K562 (cell line): ENCODE measurements at regions not wholly inside any gene's neighbourhood (a gene's known extent, or its start where the extent isn't known, plus 50 kb on each side); places are given as distances from the start of the nearest gene placed in this dataset.

Source experiments
- ATAC-seq: fragments of 200-7000 bp; cut with Tn5 transposase; 3 replicates; pipeline ENCODE4 v1.9.1; 2020; ENCODE audit warnings: moderate library complexity
- BruUV-seq: library from RNA; stranded (reverse); fragments of 400-500 nt; replicated peaks from 2 replicates; lab custom pipeline; 2021; lab: Mats Ljungman, UMichigan
- CTCF ChIA-PET: fragments of 300-600 bp; formaldehyde crosslinking; extraction: SDS; loops from one replicate; lab custom pipeline; 2021; ENCODE audit warnings: low intra/inter-chr PET ratio; lab: Yijun Ruan, JAX
- POLR2A ChIA-PET: fragments of 300-600, 350-650 bp; sonication (Branson Sonifier 250); formaldehyde crosslinking; extraction: SDS; loops from one replicate; lab custom pipeline; 2021; ENCODE audit warnings: antibody characterized with exemption, inconsistent platforms; lab: Yijun Ruan, JAX
- DNase-seq, 4 experiments: peaks; one replicate each; pipeline versions ENCODE4 v3.0.0 to v3.0.0-alpha.2; 2011 to 2018; ENCODE audit warnings: low spot score in 3 of 4, mixed read lengths in 3 of 4; ENCODE audit errors: extremely low read depth in 1 of 4
- FAIRE-seq: peaks from 2 replicates; lab custom pipeline; 2011; peaks lifted over from hg19 to GRCh38; lab: Jason Lieb, UNC
- H2AFZ ChIP-seq: 2 replicates; pipeline ENCODE4 v1.6.0; 2011; ENCODE audit warnings: low read depth, low read length, control low read depth, inconsistent platforms
- H3K27ac ChIP-seq: fragments of 200-600 bp; 3 replicates; pipeline ENCODE4 v1.8.0; 2011; ENCODE audit warnings: low read depth, mild to moderate bottlenecking, control low read depth, inconsistent platforms, low read length, moderate library complexity, mixed read lengths; ENCODE audit errors: extremely low read depth
- H3K27me3 ChIP-seq, 2 experiments: fragments of 300-600 bp in 1 of 2; 2 replicates in 1 of 2; 3 replicates in 1 of 2; pipeline versions ENCODE4 v1.6.0 to v1.8.0; 2011; ENCODE audit warnings: inconsistent platforms in 2 of 2, low read length in 2 of 2, mild to moderate bottlenecking in 1 of 2, mixed read lengths in 1 of 2, moderate library complexity in 1 of 2; ENCODE audit not compliant: control insufficient read depth in 2 of 2, insufficient read depth in 2 of 2
- H3K36me3 ChIP-seq: fragments of 300-600 bp; 3 replicates; pipeline ENCODE4 v1.8.0; 2011; ENCODE audit warnings: mild to moderate bottlenecking, low read length, inconsistent platforms; ENCODE audit not compliant: control insufficient read depth, insufficient read depth
- H3K4me1 ChIP-seq, 2 experiments: fragments of 200-600 bp in 1 of 2; replicated peaks in 1 of 2; 2 replicates in 1 of 2; 3 replicates in 1 of 2; pipeline versions ENCODE4 v1.5.1 to v1.8.0; 2011; ENCODE audit warnings: inconsistent platforms in 2 of 2, low read length in 2 of 2, mild to moderate bottlenecking in 1 of 2, mixed read lengths in 1 of 2, moderate library complexity in 1 of 2; ENCODE audit not compliant: control insufficient read depth in 2 of 2, insufficient read depth in 2 of 2
- H3K4me2 ChIP-seq: 2 replicates; pipeline ENCODE4 v1.6.1; 2011; ENCODE audit warnings: low read length, control low read depth, inconsistent platforms, mixed read lengths; ENCODE audit not compliant: insufficient read depth
- H3K4me3 ChIP-seq: fragments of 200-600 bp; sonication (generic), shearing (Covaris generic); 2 replicates; pipeline ENCODE4 v1.5.1; 2016; ENCODE audit warnings: control low read depth, inconsistent platforms
- H3K79me2 ChIP-seq: fragments of 200-600 bp; 3 replicates; pipeline ENCODE4 v1.8.0; 2011; ENCODE audit warnings: low read length, inconsistent platforms; ENCODE audit not compliant: control insufficient read depth, insufficient read depth
- H3K9ac ChIP-seq, 2 experiments: 2 replicates each; pipeline versions ENCODE4 v1.6.0 to v1.6.1; 2011; ENCODE audit warnings: low read depth in 2 of 2, low read length in 2 of 2, control low read depth in 1 of 2, inconsistent platforms in 1 of 2, mild to moderate bottlenecking in 1 of 2, mixed read lengths in 1 of 2; ENCODE audit not compliant: insufficient read depth in 1 of 2
- H3K9me1 ChIP-seq: one replicate; pipeline ENCODE4 v1.6.0; 2011; ENCODE audit warnings: inconsistent platforms, mild to moderate bottlenecking, low read length, moderate library complexity; ENCODE audit not compliant: control insufficient read depth, insufficient read depth
- H3K9me3 ChIP-seq: replicated peaks from 2 replicates; pipeline ENCODE4 v1.5.1; 2011; ENCODE audit warnings: low read depth, low read length, inconsistent platforms; ENCODE audit not compliant: control insufficient read depth, insufficient read depth
- H4K20me1 ChIP-seq: replicated peaks from 2 replicates; pipeline ENCODE4 v1.6.1; 2011; ENCODE audit warnings: low read length, inconsistent platforms, mixed read lengths; ENCODE audit not compliant: control insufficient read depth, insufficient read depth
- EP400 ChIP-seq: fragments of 450-650 bp; IDR thresholded peaks from 2 replicates; pipeline ENCODE4 v1.6.1; 2017; ENCODE audit warnings: antibody characterized with exemption, mild to moderate bottlenecking, moderate library complexity
- EWSR1 ChIP-seq: fragments of 450-650 bp; IDR thresholded peaks from 2 replicates; pipeline ENCODE4 v1.6.1; 2018; ENCODE audit warnings: borderline replicate concordance, mild to moderate bottlenecking, low read depth, moderate library complexity; ENCODE audit not compliant: partially characterized antibody
- MECOM ChIP-seq: fragments of 250-450 bp; sonication (Bioruptor Pico); IDR thresholded peaks from 2 replicates; pipeline ENCODE4 v1.8.0; 2022; ENCODE audit warnings: inconsistent platforms
- NCOA1 ChIP-seq: fragments of 450-650 bp; IDR thresholded peaks from 2 replicates; pipeline ENCODE4 v1.6.1; 2016; ENCODE audit warnings: low read depth
- NCOA2 ChIP-seq, 2 experiments: fragments of 450-650 bp; IDR thresholded peaks; 2 replicates each; pipeline ENCODE4 v1.6.1; 2018; ENCODE audit warnings: mild to moderate bottlenecking in 2 of 2, moderate library complexity in 1 of 2; ENCODE audit not compliant: partially characterized antibody in 2 of 2
- RB1 ChIP-seq: fragments of 450-650 bp; IDR thresholded peaks from 2 replicates; pipeline ENCODE4 v1.6.1; 2017; ENCODE audit warnings: low read depth, mild to moderate bottlenecking
- RCOR1 ChIP-seq, 2 experiments: IDR thresholded peaks; 2 replicates each; pipeline ENCODE4 v1.6.1; 2012; ENCODE audit warnings: low read depth in 2 of 2, low read length in 2 of 2, borderline replicate concordance in 1 of 2, improper control_type of control experiment in 1 of 2
- ZBTB7A ChIP-seq: IDR thresholded peaks from 2 replicates; pipeline ENCODE4 v1.6.1; 2011; ENCODE audit warnings: low read depth, mild to moderate bottlenecking, low read length, moderate library complexity, borderline replicate concordance; ENCODE audit not compliant: control insufficient read depth
- ZFP36 ChIP-seq: fragments of 150-350 bp; IDR thresholded peaks from 2 replicates; pipeline ENCODE4 v1.6.1; 2018; ENCODE audit warnings: low read length, low read depth; ENCODE audit not compliant: partially characterized antibody
- ZNF184 ChIP-seq: sonication (generic); formaldehyde crosslinking; IDR thresholded peaks from 2 replicates; pipeline ENCODE4 v1.5.0; 2020; ENCODE audit warnings: missing genetic modification reagents
- ZNF217 ChIP-seq: sonication (generic); formaldehyde crosslinking; IDR thresholded peaks from 2 replicates; pipeline ENCODE4 v1.8.0; 2022; ENCODE audit warnings: mild to moderate bottlenecking, missing genetic modification reagents
- WGBS: fragments of 100-300 bp; shearing (Covaris generic); methylation state at CpG from one replicate; pipeline ENCODE4 v1.1.6; 2016; ENCODE audit warnings: low coverage, mixed read lengths; ENCODE audit not compliant: insufficient coverage; ENCODE audit errors: missing lambda C conversion rate; 5-methylcytosine and 5-hydroxymethylcytosine counted together
- in situ Hi-C: fragments of 300-500 bp; cut with MboI; formaldehyde crosslinking; loops from 4 replicates; pipeline ENCODE4 v1.15.0; 2018; ENCODE audit warnings: inconsistent platforms, mixed read lengths
- intact Hi-C: fragments of 100-400 bp; cut with micrococcal nuclease; formaldehyde crosslinking; loops from 2 replicates; pipeline ENCODE4 v1.14.2; 2022
- TF ChIP-seq, protein P1 (sequence below): sonication (generic); formaldehyde crosslinking; IDR thresholded peaks from 2 replicates; pipeline ENCODE4 v1.8.0; 2022; ENCODE audit warnings: missing genetic modification reagents, mild to moderate bottlenecking, borderline replicate concordance
- TF ChIP-seq, protein P2 (sequence below), 2 experiments: fragments of 150-350 bp in 1 of 2; IDR thresholded peaks; 2 replicates each; pipeline ENCODE4 v1.6.1; 2012 to 2016; ENCODE audit warnings: low read depth in 2 of 2, low read length in 2 of 2, mild to moderate bottlenecking in 1 of 2, moderate library complexity in 1 of 2
- TF ChIP-seq, protein P3 (sequence below): fragments of 250-450 bp; sonication (Bioruptor Pico); IDR thresholded peaks from 2 replicates; pipeline ENCODE4 v1.8.0; 2021; ENCODE audit warnings: mild to moderate bottlenecking, moderate library complexity
- TF ChIP-seq, protein P4 (sequence below): fragments of 450-650 bp; formaldehyde crosslinking; IDR thresholded peaks from 2 replicates; pipeline ENCODE4 v1.4.0; 2022; ENCODE audit warnings: missing genetic modification characterization

DNA sequence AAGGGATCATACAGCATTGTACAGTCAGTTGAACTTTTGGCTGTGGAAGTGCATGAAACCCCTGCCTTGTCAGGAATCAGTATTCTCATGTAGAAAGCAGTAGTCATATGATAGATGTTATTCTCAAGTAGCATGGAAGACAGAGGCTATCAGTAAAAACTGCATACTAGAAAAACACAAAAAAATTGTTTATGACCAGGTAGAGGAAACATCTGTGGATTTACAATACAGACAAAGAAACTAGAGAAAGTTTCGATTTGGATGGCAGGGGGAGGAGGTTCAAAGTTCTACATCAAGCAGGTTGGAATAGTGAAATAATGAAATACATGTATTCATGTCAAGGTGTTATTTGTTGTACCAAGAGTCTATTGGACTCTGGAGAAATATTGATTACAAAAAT lies 212.3 kb upstream of the DDI1 start (continued):
- TF ChIP-seq, protein P1, sequence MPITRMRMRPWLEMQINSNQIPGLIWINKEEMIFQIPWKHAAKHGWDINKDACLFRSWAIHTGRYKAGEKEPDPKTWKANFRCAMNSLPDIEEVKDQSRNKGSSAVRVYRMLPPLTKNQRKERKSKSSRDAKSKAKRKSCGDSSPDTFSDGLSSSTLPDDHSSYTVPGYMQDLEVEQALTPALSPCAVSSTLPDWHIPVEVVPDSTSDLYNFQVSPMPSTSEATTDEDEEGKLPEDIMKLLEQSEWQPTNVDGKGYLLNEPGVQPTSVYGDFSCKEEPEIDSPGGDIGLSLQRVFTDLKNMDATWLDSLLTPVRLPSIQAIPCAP (CRISPR knock-in tag) = no peak
- TF ChIP-seq, protein P2, sequence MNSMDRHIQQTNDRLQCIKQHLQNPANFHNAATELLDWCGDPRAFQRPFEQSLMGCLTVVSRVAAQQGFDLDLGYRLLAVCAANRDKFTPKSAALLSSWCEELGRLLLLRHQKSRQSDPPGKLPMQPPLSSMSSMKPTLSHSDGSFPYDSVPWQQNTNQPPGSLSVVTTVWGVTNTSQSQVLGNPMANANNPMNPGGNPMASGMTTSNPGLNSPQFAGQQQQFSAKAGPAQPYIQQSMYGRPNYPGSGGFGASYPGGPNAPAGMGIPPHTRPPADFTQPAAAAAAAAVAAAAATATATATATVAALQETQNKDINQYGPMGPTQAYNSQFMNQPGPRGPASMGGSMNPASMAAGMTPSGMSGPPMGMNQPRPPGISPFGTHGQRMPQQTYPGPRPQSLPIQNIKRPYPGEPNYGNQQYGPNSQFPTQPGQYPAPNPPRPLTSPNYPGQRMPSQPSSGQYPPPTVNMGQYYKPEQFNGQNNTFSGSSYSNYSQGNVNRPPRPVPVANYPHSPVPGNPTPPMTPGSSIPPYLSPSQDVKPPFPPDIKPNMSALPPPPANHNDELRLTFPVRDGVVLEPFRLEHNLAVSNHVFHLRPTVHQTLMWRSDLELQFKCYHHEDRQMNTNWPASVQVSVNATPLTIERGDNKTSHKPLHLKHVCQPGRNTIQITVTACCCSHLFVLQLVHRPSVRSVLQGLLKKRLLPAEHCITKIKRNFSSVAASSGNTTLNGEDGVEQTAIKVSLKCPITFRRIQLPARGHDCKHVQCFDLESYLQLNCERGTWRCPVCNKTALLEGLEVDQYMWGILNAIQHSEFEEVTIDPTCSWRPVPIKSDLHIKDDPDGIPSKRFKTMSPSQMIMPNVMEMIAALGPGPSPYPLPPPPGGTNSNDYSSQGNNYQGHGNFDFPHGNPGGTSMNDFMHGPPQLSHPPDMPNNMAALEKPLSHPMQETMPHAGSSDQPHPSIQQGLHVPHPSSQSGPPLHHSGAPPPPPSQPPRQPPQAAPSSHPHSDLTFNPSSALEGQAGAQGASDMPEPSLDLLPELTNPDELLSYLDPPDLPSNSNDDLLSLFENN (IDR thresholded peaks at IDR 0.05; ENCODE audit: low read depth in 2 of 2, low read length in 2 of 2) = no peak
- TF ChIP-seq MECOM (CRISPR knock-in tag) = no peak
- no peak for TF ChIP-seq NCOA1

DNA sequence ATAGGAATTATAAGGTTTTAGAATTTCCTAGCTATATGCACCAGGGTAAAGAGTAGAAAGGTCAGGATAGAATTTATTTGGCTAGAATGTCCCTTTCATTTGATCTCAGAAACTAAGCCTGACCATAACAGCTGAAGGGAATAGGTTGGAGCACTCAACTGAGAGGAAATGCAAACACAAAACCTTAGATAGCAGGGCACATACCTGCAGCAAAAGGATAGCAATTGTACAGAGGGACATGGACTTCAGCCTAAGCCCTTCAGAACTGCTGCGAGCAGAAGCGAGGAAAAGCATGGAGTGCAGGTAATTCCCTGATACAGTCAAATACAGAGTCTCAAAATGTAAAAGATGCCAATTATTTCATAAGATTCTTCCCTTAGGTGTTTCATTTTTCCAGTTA lies 211.0 kb upstream of the DDI1 start:
- no peaks in the 10 kb centered on the region for H3K79me2 ChIP-seq
- no peaks in the 10 kb centered on the region for H4K20me1 ChIP-seq
- H2AFZ ChIP-seq = no peak overlapping the region
- no peaks in the 10 kb centered on the region for H3K9me1 ChIP-seq
- ATAC-seq = no peak
- H3K27ac ChIP-seq = no peak overlapping the region
- intact Hi-C loops = no loop called here
- in situ Hi-C loops = no loop called here
- no TSS peak for BruUV-seq
- FAIRE-seq = no peak
- peaks cover 4% of the 10 kb centered on the region for H3K9me3 ChIP-seq
- H3K4me2 ChIP-seq = no peak overlapping the region
- 0% methylated on average over 2 of the region's 2 CpGs for WGBS
- ChIA-PET POLR2A (no interaction called here), CTCF (no interaction called here)
- no peak for DNase-seq
- H3K4me3 ChIP-seq = no peak overlapping the region
- H3K4me1 ChIP-seq = no peaks in the 10 kb centered on the region
- no peaks in the 10 kb centered on the region for H3K36me3 ChIP-seq
- no peak overlapping the region for H3K9ac ChIP-seq
- no peaks in the 10 kb centered on the region for H3K27me3 ChIP-seq
- TF ChIP-seq, protein P3, sequence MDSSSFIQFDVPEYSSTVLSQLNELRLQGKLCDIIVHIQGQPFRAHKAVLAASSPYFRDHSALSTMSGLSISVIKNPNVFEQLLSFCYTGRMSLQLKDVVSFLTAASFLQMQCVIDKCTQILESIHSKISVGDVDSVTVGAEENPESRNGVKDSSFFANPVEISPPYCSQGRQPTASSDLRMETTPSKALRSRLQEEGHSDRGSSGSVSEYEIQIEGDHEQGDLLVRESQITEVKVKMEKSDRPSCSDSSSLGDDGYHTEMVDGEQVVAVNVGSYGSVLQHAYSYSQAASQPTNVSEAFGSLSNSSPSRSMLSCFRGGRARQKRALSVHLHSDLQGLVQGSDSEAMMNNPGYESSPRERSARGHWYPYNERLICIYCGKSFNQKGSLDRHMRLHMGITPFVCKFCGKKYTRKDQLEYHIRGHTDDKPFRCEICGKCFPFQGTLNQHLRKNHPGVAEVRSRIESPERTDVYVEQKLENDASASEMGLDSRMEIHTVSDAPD (CRISPR knock-in tag) = no peak
- TF ChIP-seq RB1 (no peak), ZBTB7A (no peak), RCOR1 (IDR thresholded peaks at IDR 0.05; ENCODE audit: borderline replicate concordance in 1 of 2, low read depth in 2 of 2, low read length in 2 of 2) (no peak), ZNF217 (CRISPR knock-in tag) (no peak), ZFP36 (no peak), ZNF184 (CRISPR knock-in tag) (no peak), EP400 (no peak), EWSR1 (no peak), NCOA2 (IDR thresholded peaks at IDR 0.05; ENCODE audit: partially characterized antibody in 2 of 2) (no peak)
- TF ChIP-seq, protein P4, sequence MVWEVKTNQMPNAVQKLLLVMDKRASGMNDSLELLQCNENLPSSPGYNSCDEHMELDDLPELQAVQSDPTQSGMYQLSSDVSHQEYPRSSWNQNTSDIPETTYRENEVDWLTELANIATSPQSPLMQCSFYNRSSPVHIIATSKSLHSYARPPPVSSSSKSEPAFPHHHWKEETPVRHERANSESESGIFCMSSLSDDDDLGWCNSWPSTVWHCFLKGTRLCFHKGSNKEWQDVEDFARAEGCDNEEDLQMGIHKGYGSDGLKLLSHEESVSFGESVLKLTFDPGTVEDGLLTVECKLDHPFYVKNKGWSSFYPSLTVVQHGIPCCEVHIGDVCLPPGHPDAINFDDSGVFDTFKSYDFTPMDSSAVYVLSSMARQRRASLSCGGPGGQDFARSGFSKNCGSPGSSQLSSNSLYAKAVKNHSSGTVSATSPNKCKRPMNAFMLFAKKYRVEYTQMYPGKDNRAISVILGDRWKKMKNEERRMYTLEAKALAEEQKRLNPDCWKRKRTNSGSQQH (CRISPR knock-in tag) = no peak
